HFF-Myc (cell line): ENCODE measurements at regions not wholly inside any gene's neighbourhood (a gene's known extent, or its start where the extent isn't known, plus 50 kb on each side); places are given as distances from the start of the nearest gene placed in this dataset.

Experiments
- DNase-seq: peaks from one replicate; pipeline ENCODE4 v3.0.0-alpha.2; 2011; ENCODE audit warnings: low read depth; ENCODE audit errors: extremely low read depth
- H3K4me3 ChIP-seq: replicated peaks from 2 replicates; pipeline ENCODE4 v1.5.1; 2011; ENCODE audit warnings: low read depth, mild to moderate bottlenecking, control low read depth, low read length
- TF ChIP-seq, protein P1 (sequence below): IDR thresholded peaks from 2 replicates; pipeline ENCODE4 v1.5.1; 2012; ENCODE audit warnings: mild to moderate bottlenecking, low read depth, low read length, control low read depth; ENCODE audit errors: missing control alignments

DNA sequence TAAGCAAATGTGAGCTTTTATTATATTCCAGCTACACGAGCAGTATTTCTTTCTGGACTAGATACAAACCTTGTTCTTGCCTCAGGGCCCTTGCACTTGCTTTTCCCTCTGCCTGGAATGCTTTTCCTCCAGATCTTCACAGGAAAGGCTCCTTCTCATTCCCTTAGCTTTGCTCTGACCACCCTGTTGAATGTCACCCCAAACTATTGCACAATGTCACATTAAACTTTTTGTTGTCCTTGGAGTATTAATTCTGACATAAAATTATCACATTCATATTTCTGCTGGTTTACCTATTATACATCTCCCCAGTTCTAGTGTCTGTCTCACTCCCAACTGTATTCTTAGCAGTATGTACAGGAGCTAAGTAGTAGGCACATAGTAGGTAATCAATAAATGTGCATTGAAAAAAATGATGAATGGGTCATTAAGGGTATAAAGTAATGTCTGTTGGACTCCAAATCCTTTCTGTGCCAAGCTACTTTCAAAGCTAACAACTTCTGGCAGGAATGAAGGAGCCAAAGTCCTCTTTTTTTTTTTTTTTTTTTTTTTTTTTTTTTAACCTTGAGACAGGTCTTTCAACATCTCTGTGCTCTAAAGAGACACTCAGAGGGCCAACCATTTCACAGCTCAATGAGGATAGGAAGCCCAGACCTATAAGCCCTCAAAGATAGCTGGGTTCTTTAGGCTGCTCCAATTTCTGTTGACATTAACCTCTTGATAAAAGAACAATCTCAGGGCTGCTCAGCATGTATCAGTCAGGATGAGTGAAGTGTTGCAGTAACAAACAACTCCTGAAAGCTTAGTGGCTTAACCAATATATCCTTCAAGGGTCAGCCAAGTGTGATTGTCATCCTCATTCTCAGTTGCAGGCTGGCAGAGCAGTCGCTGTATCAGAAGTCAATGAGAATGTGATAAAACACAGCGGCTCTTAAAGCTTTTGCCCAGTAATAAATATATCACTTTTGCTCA lies 424.4 kb upstream of the TBX3 start:
- TF ChIP-seq, protein P1, sequence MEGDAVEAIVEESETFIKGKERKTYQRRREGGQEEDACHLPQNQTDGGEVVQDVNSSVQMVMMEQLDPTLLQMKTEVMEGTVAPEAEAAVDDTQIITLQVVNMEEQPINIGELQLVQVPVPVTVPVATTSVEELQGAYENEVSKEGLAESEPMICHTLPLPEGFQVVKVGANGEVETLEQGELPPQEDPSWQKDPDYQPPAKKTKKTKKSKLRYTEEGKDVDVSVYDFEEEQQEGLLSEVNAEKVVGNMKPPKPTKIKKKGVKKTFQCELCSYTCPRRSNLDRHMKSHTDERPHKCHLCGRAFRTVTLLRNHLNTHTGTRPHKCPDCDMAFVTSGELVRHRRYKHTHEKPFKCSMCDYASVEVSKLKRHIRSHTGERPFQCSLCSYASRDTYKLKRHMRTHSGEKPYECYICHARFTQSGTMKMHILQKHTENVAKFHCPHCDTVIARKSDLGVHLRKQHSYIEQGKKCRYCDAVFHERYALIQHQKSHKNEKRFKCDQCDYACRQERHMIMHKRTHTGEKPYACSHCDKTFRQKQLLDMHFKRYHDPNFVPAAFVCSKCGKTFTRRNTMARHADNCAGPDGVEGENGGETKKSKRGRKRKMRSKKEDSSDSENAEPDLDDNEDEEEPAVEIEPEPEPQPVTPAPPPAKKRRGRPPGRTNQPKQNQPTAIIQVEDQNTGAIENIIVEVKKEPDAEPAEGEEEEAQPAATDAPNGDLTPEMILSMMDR: no peak
- no peak overlapping the region for H3K4me3 ChIP-seq
- no peak for DNase-seq

DNA sequence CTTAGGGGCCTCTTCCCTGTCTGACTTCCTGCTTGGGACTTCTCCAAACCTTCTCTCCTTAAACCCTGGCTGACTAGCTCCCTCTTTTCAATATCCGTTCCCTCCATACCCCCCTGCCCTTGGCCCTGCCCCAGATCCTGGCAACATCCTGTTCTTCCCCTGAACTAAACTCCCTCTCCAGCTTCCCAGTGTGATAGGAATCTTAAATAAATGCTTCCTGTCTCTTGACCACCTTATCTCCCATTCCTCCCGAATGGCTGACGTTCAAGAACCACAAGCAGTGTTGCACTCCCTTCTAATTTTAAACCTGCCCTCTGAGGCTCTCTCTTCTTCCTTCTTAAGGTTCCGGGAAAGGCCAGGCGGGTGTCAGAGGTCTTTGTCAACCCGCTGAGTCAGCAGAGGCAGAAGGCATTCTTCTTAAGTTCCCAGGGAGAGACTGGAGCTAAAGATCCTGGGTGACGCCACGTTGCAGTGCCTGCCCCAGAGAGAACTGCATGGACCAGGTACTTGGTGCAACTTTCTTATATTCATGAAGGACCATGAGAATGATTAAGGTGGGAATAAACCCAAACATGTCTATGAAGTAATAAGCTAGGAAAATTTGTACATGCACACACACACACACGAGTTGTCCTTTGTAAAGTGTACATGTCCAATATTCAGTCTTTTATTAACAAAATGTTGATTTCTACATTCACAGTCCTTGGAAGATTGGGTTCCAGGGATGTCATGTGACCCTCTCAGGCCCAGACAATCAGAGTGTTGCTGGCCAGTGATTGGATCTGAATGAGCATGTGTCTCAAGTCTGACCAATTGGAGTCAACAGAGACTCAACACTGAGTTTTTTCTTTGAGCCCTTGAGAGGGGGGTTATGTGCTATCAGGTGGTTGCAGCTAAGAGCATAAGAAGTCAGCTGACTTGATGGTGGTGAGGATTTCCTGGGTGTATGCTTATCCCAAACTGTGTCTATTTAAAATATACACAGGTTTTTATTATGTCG lies 420.2 kb upstream of the TBX3 start:
- no peak overlapping the region for H3K4me3 ChIP-seq
- no peak for DNase-seq
- TF ChIP-seq, protein P1: no peak

DNA sequence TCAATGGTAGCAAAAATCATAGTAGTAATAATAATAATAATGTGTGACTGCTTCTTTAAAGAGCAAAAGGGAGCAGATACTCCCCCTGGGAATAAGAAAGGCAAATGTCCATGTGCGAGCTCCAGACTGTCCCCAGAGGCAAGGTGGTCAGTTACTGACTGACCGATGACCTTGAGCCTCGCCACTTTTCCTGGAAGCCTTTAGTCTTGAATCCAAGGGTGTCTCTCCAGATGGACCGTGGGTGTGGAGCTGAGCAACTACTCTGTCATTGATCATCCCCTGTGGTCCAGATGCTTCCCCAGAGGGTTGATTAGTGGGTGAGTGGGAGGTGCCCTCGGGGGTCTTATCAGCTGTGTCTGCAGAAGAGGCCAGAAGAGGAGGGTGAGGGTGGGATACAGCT lies 418.5 kb upstream of the TBX3 start:
- TF ChIP-seq, protein P1: no peak
- DNase-seq: no peak
- H3K4me3 ChIP-seq: no peak overlapping the region

GRCh38 chr12:115101520-115101919 lies 417.5 kb upstream of the TBX3 start:
- H3K4me3 ChIP-seq: no peak overlapping the region
- DNase-seq: no peak
- TF ChIP-seq, protein P1: no peak

DNA sequence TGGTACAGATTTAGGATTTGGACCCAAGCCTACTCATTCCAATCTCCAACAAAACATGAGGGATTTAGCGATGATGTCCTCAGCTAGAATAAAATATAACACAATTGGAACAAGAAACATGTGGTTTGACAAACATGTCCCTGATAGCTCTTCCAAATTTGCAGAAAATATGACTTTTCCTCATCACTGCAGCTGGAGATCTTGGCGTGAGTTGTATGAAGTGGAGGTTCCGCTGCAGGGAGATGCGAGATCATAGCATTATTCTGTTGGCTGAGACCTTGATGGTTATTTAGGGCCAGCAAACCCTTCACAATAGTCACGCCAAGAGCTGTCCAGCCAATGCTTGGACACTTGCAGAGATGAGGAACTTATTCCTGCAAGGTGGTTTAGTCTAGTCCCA lies 413.4 kb upstream of the TBX3 start:
- TF ChIP-seq, protein P1: no peak
- no peak overlapping the region for H3K4me3 ChIP-seq
- DNase-seq: no peak

- TF ChIP-seq, protein P1: no peak
- peak; percentile 86 for DNase-seq
- no peak overlapping the region for H3K4me3 ChIP-seq
Observed at GRCh38 chr12:115096588-115097397, 412.8 kb upstream of the TBX3 start.
